ENCODE measurements at regions not wholly inside any gene's neighbourhood (a gene's known extent, or its start where the extent isn't known, plus 50 kb on each side); places are given as distances from the start of the nearest gene placed in this dataset.

DNA sequence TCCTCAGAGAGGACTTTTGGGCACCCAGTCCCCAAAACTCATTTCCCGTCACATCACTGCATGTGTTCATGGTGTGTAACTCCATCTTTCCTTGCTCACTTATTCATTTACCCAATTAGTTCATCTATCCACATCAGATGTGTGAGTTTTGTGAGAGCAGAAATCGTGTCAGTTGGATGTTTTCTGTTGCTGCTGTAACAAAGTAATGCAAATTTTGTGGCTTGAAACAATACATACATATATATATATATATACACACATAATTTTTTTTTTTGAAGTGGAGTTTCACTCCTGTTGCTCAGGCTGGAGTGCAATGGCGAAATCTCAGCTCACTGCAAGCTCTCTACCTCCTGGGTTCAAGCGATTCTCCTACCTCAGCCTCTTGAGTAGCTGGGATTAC, 70.5 kb upstream of the BOD1 start:
- TF ChIP-seq CTCF (IDR thresholded peaks at IDR 0.05; ENCODE audit: low read depth, low read length, missing input control), result no peak
- no peak for TF ChIP-seq ATF3 (IDR thresholded peaks at IDR 0.05)
- no peak for TF ChIP-seq HNF4G (IDR thresholded peaks at IDR 0.05)
- TF ChIP-seq, protein P1, sequence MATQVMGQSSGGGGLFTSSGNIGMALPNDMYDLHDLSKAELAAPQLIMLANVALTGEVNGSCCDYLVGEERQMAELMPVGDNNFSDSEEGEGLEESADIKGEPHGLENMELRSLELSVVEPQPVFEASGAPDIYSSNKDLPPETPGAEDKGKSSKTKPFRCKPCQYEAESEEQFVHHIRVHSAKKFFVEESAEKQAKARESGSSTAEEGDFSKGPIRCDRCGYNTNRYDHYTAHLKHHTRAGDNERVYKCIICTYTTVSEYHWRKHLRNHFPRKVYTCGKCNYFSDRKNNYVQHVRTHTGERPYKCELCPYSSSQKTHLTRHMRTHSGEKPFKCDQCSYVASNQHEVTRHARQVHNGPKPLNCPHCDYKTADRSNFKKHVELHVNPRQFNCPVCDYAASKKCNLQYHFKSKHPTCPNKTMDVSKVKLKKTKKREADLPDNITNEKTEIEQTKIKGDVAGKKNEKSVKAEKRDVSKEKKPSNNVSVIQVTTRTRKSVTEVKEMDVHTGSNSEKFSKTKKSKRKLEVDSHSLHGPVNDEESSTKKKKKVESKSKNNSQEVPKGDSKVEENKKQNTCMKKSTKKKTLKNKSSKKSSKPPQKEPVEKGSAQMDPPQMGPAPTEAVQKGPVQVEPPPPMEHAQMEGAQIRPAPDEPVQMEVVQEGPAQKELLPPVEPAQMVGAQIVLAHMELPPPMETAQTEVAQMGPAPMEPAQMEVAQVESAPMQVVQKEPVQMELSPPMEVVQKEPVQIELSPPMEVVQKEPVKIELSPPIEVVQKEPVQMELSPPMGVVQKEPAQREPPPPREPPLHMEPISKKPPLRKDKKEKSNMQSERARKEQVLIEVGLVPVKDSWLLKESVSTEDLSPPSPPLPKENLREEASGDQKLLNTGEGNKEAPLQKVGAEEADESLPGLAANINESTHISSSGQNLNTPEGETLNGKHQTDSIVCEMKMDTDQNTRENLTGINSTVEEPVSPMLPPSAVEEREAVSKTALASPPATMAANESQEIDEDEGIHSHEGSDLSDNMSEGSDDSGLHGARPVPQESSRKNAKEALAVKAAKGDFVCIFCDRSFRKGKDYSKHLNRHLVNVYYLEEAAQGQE (IDR thresholded peaks at IDR 0.05), result no peak
- no peak overlapping the region for H3K27ac ChIP-seq (ENCODE audit: low read depth in 1 of 2, low read length in 2 of 2)
- 93% methylated on average over 4 of the region's 4 CpGs for WGBS
- H3K4me3 ChIP-seq (ENCODE audit: low read depth in 1 of 3, low read length in 3 of 3), result no peak overlapping the region
- no peaks in the 10 kb centered on the region for H3K27me3 ChIP-seq (ENCODE audit: control insufficient read depth in 4 of 4, insufficient read depth in 4 of 4, low read length in 3 of 4)
- H3K4me1 ChIP-seq (ENCODE audit: control insufficient read depth in 4 of 4, insufficient read depth in 4 of 4, low read length in 3 of 4), result peaks cover 3 to 23% (median 17%) of the 10 kb centered on the region in 4 donors
- H3K36me3 ChIP-seq (ENCODE audit: control insufficient read depth in 4 of 4, insufficient read depth in 3 of 4, low read depth in 1 of 4, low read length in 3 of 4), result no peaks in the 10 kb centered on the region
- H3K9me3 ChIP-seq (ENCODE audit: control insufficient read depth in 4 of 4, low read length in 3 of 4), result no peaks in the 10 kb centered on the region
- no peak for DNase-seq (ENCODE audit: low spot score)
- H3K9ac ChIP-seq (ENCODE audit: low read depth in 1 of 2, low read length in 2 of 2), result no peak overlapping the region

GRCh38 chr5:173688703-173689102, 72.3 kb upstream of the BOD1 start:
- peak overlapping the region in 1 of 3 donors; percentile 15 for H3K4me3 ChIP-seq (ENCODE audit: low read depth in 1 of 3, low read length in 3 of 3)
- TF ChIP-seq FOXA1 (IDR thresholded peaks at IDR 0.05), result no peak
- TF ChIP-seq TAF1 (conservative IDR thresholded peaks at IDR 0.05), result no peak
- no peak for TF ChIP-seq HNF4A (conservative IDR thresholded peaks at IDR 0.05)
- TF ChIP-seq HNF4G (IDR thresholded peaks at IDR 0.05), result no peak
- TF ChIP-seq JUND (IDR thresholded peaks at IDR 0.05), result no peak
- no peak for TF ChIP-seq YY1 (IDR thresholded peaks at IDR 0.05)
- TF ChIP-seq RXRA (IDR thresholded peaks at IDR 0.05), result no peak
- TF ChIP-seq, protein P1 (IDR thresholded peaks at IDR 0.05), result no peak
- TF ChIP-seq SP1 (IDR thresholded peaks at IDR 0.05), result no peak
- no peak for TF ChIP-seq NR2F2 (IDR thresholded peaks at IDR 0.05)
- no peak for TF ChIP-seq RAD21 (IDR thresholded peaks at IDR 0.05)
- TF ChIP-seq, protein P2, sequence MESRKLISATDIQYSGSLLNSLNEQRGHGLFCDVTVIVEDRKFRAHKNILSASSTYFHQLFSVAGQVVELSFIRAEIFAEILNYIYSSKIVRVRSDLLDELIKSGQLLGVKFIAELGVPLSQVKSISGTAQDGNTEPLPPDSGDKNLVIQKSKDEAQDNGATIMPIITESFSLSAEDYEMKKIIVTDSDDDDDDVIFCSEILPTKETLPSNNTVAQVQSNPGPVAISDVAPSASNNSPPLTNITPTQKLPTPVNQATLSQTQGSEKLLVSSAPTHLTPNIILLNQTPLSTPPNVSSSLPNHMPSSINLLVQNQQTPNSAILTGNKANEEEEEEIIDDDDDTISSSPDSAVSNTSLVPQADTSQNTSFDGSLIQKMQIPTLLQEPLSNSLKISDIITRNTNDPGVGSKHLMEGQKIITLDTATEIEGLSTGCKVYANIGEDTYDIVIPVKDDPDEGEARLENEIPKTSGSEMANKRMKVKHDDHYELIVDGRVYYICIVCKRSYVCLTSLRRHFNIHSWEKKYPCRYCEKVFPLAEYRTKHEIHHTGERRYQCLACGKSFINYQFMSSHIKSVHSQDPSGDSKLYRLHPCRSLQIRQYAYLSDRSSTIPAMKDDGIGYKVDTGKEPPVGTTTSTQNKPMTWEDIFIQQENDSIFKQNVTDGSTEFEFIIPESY (IDR thresholded peaks at IDR 0.05), result no peak
- no peak for TF ChIP-seq CTCF (IDR thresholded peaks at IDR 0.05; ENCODE audit: low read depth, low read length, missing input control)
- no peak for TF ChIP-seq GABPA (IDR thresholded peaks at IDR 0.05 in 1 of 2, conservative IDR thresholded peaks at IDR 0.05 in 1 of 2)
- no peak for TF ChIP-seq ATF3 (IDR thresholded peaks at IDR 0.05)
- TF ChIP-seq EGR1 (IDR thresholded peaks at IDR 0.05; ENCODE audit: low read depth in 2 of 2), result no peak
- no peak for TF ChIP-seq FOXA2 (IDR thresholded peaks at IDR 0.05)
- TF ChIP-seq, protein P3, sequence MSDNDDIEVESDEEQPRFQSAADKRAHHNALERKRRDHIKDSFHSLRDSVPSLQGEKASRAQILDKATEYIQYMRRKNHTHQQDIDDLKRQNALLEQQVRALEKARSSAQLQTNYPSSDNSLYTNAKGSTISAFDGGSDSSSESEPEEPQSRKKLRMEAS (IDR thresholded peaks at IDR 0.05), result no peak
- no peaks in the 10 kb centered on the region for H3K36me3 ChIP-seq (ENCODE audit: control insufficient read depth in 4 of 4, insufficient read depth in 3 of 4, low read depth in 1 of 4, low read length in 3 of 4)
- no peaks in the 10 kb centered on the region for H3K9me3 ChIP-seq (ENCODE audit: control insufficient read depth in 4 of 4, low read length in 3 of 4)
- H3K27me3 ChIP-seq (ENCODE audit: control insufficient read depth in 4 of 4, insufficient read depth in 4 of 4, low read length in 3 of 4), result no peaks in the 10 kb centered on the region
- peak overlapping the region; percentile 14 to 30 for H3K9ac ChIP-seq (ENCODE audit: low read depth in 1 of 2, low read length in 2 of 2)
- DNase-seq (ENCODE audit: low spot score), result no peak
- H3K4me1 ChIP-seq (ENCODE audit: control insufficient read depth in 4 of 4, insufficient read depth in 4 of 4, low read length in 3 of 4), result peaks cover 3 to 24% (median 17%) of the 10 kb centered on the region in 4 donors
- peak overlapping the region; percentile 95 for H3K27ac ChIP-seq (ENCODE audit: low read depth in 1 of 2, low read length in 2 of 2)
- WGBS, result 20% methylated on average over 3 of the region's 3 CpGs

All from liver (tissue), 8 donors.